ENCODE measurements at regions not wholly inside any gene's neighbourhood (a gene's known extent, or its start where the extent isn't known, plus 50 kb on each side); places are given as distances from the start of the nearest gene placed in this dataset.

- no peak overlapping the region for H3K27ac ChIP-seq
- WGBS = 83% methylated on average over 9 of the region's 9 CpGs
- no peak overlapping the region for H3K4me3 ChIP-seq
- H3K9me3 ChIP-seq = no peaks in the 10 kb centered on the region
- TF ChIP-seq CTCF (IDR thresholded peaks at IDR 0.05) (no peak), POLR2A (IDR thresholded peaks at IDR 0.05) (no peak), POLR2AphosphoS5 (IDR thresholded peaks at IDR 0.05) (no peak), EP300 (IDR thresholded peaks at IDR 0.05) (no peak)
- no peak for DNase-seq (ENCODE audit: low spot score in 2 of 2)
- H3K36me3 ChIP-seq = no peaks in the 10 kb centered on the region
- peaks cover 4% of the 10 kb centered on the region for H3K27me3 ChIP-seq
- H3K4me1 ChIP-seq = no peaks in the 10 kb centered on the region
Measured at GRCh38 chr2:2540406-2540805, 209.3 kb upstream of the MYT1L start.

GRCh38 chr2:2536416-2537056 is 205.5 kb upstream of the MYT1L start:
- TF ChIP-seq POLR2AphosphoS5 (IDR thresholded peaks at IDR 0.05) (no peak), CTCF (IDR thresholded peaks at IDR 0.05) (no peak), EP300 (IDR thresholded peaks at IDR 0.05) (no peak), POLR2A (IDR thresholded peaks at IDR 0.05) (no peak)

GRCh38 chr2:2530334-2530733 is 199.3 kb upstream of the MYT1L start:
- no peak overlapping the region for H3K27ac ChIP-seq
- peaks cover 4% of the 10 kb centered on the region for H3K27me3 ChIP-seq
- H3K9me3 ChIP-seq = no peaks in the 10 kb centered on the region
- no peaks in the 10 kb centered on the region for H3K36me3 ChIP-seq
- H3K4me3 ChIP-seq = no peak overlapping the region
- TF ChIP-seq EP300 (IDR thresholded peaks at IDR 0.05) (no peak), CTCF (IDR thresholded peaks at IDR 0.05) (no peak), POLR2A (IDR thresholded peaks at IDR 0.05) (no peak), POLR2AphosphoS5 (IDR thresholded peaks at IDR 0.05) (no peak)
- no peak for DNase-seq (ENCODE audit: low spot score in 2 of 2)
- 68% methylated on average over 7 of the region's 10 CpGs for WGBS
- no peaks in the 10 kb centered on the region for H3K4me1 ChIP-seq

More at GRCh38 chr2:2536416-2537056, 205.5 kb upstream of the MYT1L start:
- no peak overlapping the region for H3K4me3 ChIP-seq
- H3K27ac ChIP-seq = no peak overlapping the region
- no peaks in the 10 kb centered on the region for H3K4me1 ChIP-seq
- H3K36me3 ChIP-seq = no peaks in the 10 kb centered on the region
- DNase-seq (ENCODE audit: low spot score in 2 of 2) = no peak
- no peaks in the 10 kb centered on the region for H3K9me3 ChIP-seq
- peaks cover 8% of the 10 kb centered on the region for H3K27me3 ChIP-seq
- WGBS = 70% methylated on average over 11 of the region's 11 CpGs

GRCh38 chr2:2528846-2529245 is 197.8 kb upstream of the MYT1L start:
- Histone ChIP-seq H3K27me3 (no peaks in the 10 kb centered on the region), H3K27ac (no peak overlapping the region), H3K4me1 (no peaks in the 10 kb centered on the region), H3K36me3 (no peaks in the 10 kb centered on the region), H3K9me3 (no peaks in the 10 kb centered on the region), H3K4me3 (no peak overlapping the region)
- TF ChIP-seq EP300 (IDR thresholded peaks at IDR 0.05) = no peak
- TF ChIP-seq POLR2AphosphoS5 (IDR thresholded peaks at IDR 0.05) = no peak
- no peak for TF ChIP-seq CTCF (IDR thresholded peaks at IDR 0.05)
- no peak for TF ChIP-seq POLR2A (IDR thresholded peaks at IDR 0.05)
- DNase-seq (ENCODE audit: low spot score in 2 of 2) = no peak
- WGBS = 91% methylated on average over 15 of the region's 15 CpGs

- 81% methylated on average over 6 of the region's 6 CpGs for WGBS
- Histone ChIP-seq H3K4me1 (no peaks in the 10 kb centered on the region), H3K9me3 (no peaks in the 10 kb centered on the region), H3K27me3 (no peaks in the 10 kb centered on the region), H3K4me3 (no peak overlapping the region), H3K27ac (no peak overlapping the region), H3K36me3 (no peaks in the 10 kb centered on the region)
- TF ChIP-seq EP300 (IDR thresholded peaks at IDR 0.05) (no peak), CTCF (IDR thresholded peaks at IDR 0.05) (no peak), POLR2A (IDR thresholded peaks at IDR 0.05) (no peak), POLR2AphosphoS5 (IDR thresholded peaks at IDR 0.05) (no peak)
- no peak for DNase-seq (ENCODE audit: low spot score in 2 of 2)
Measured at GRCh38 chr2:2527148-2527547, 196.1 kb upstream of the MYT1L start.

All from suprapubic skin (tissue), 4 donors.